Choroid plexus epithelial cell (primary cell): ENCODE measurements at regions not wholly inside any gene's neighbourhood (a gene's known extent, or its start where the extent isn't known, plus 50 kb on each side); places are given as distances from the start of the nearest gene placed in this dataset.

Experiments
- DNase-seq: peaks from one replicate; pipeline ENCODE4 v3.0.0-alpha.2; 2010; ENCODE audit warnings: low read depth
- H3K4me3 ChIP-seq: 2 replicates; pipeline ENCODE4 v1.5.1; 2011; ENCODE audit warnings: low read depth, mild to moderate bottlenecking, control low read depth, low read length, moderate library complexity
- CTCF ChIP-seq: conservative IDR thresholded peaks from 2 replicates; pipeline ENCODE4 v1.5.1; 2011; ENCODE audit warnings: low read depth, mild to moderate bottlenecking, control low read depth, inconsistent platforms, low read length, moderate library complexity

GRCh38 chr16:52725043-52725442 is 178.1 kb upstream of the TOX3 start:
- DNase-seq, result no peak
- no peak overlapping the region for H3K4me3 ChIP-seq
- no peak for TF ChIP-seq CTCF

GRCh38 chr16:52721331-52721730 is 174.4 kb upstream of the TOX3 start:
- no peak for TF ChIP-seq CTCF
- DNase-seq, result no peak
- H3K4me3 ChIP-seq, result no peak overlapping the region

- DNase-seq, result no peak
- no peak for TF ChIP-seq CTCF
- H3K4me3 ChIP-seq, result no peak overlapping the region
Observed at GRCh38 chr16:52718046-52718445, 171.1 kb upstream of the TOX3 start.

GRCh38 chr16:52713740-52714139 is 166.8 kb upstream of the TOX3 start:
- no peak overlapping the region for H3K4me3 ChIP-seq
- DNase-seq, result no peak
- TF ChIP-seq CTCF, result no peak

- no peak for TF ChIP-seq CTCF
- no peak for DNase-seq
- H3K4me3 ChIP-seq, result no peak overlapping the region
Observed at GRCh38 chr16:52709306-52709705, 162.4 kb upstream of the TOX3 start.

- no peak for TF ChIP-seq CTCF
- no peak overlapping the region for H3K4me3 ChIP-seq
Observed at GRCh38 chr16:52708476-52708875, 161.5 kb upstream of the TOX3 start.

GRCh38 chr16:52707676-52708337 is 160.9 kb upstream of the TOX3 start:
- DNase-seq, result no peak
- no peak for TF ChIP-seq CTCF

More at GRCh38 chr16:52708476-52708875, 161.5 kb upstream of the TOX3 start:
- DNase-seq, result no peak

More at GRCh38 chr16:52707676-52708337, 160.9 kb upstream of the TOX3 start:
- no peak overlapping the region for H3K4me3 ChIP-seq
